ENCODE measurements at regions not wholly inside any gene's neighbourhood (a gene's known extent, or its start where the extent isn't known, plus 50 kb on each side); places are given as distances from the start of the nearest gene placed in this dataset.

GRCh38 chr1:60715970-60716369, 366.4 kb upstream of the NFIA start:
- Histone ChIP-seq H3K4me3 (no peak overlapping the region), H3K27me3 (no peaks in the 10 kb centered on the region), H3K36me3 (no peaks in the 10 kb centered on the region), H3K4me1 (no peaks in the 10 kb centered on the region), H3K27ac (no peak overlapping the region), H3K9me3 (peaks cover 0 to 10% (median 0%) of the 10 kb centered on the region in 4 donors)
- TF ChIP-seq CTCF (IDR thresholded peaks at IDR 0.05): no peak
- TF ChIP-seq POLR2A (IDR thresholded peaks at IDR 0.05): no peak
- TF ChIP-seq EP300 (IDR thresholded peaks at IDR 0.05): no peak
- no peak for DNase-seq (ENCODE audit: low spot score in 2 of 2)

GRCh38 chr1:60709426-60709825, 372.9 kb upstream of the NFIA start:
- TF ChIP-seq EP300 (IDR thresholded peaks at IDR 0.05): no peak
- no peak for TF ChIP-seq CTCF (IDR thresholded peaks at IDR 0.05)
- TF ChIP-seq POLR2A (IDR thresholded peaks at IDR 0.05): no peak
- Histone ChIP-seq H3K9me3 (peaks cover 0 to 9% (median 0%) of the 10 kb centered on the region in 4 donors), H3K36me3 (no peaks in the 10 kb centered on the region), H3K4me1 (no peaks in the 10 kb centered on the region), H3K27me3 (no peaks in the 10 kb centered on the region), H3K27ac (no peak overlapping the region), H3K4me3 (no peak overlapping the region)
- no peak for DNase-seq (ENCODE audit: low spot score in 2 of 2)

DNA sequence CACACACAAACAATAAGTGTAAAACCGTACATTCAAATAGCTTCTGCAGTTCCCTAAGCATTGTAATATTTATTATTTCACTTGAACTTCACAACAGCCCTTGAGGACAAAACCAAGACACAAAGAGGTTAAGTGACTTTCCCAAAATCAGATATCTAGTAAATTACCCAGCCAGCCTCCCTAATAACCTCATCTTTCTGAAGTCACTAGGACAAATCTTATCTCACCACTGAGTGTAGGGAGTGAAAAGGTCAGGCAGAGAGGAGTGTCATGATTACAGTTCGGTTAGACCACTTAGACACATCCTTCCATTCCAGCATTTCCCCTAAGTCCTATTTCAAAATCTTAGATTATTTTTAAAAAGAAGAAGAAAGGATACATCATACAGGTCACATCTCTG, 377.3 kb upstream of the NFIA start:
- no peaks in the 10 kb centered on the region for H3K27me3 ChIP-seq
- H3K4me3 ChIP-seq: no peak overlapping the region
- H3K4me1 ChIP-seq: no peaks in the 10 kb centered on the region
- TF ChIP-seq EP300 (IDR thresholded peaks at IDR 0.05) (no peak), CTCF (IDR thresholded peaks at IDR 0.05) (no peak), POLR2A (IDR thresholded peaks at IDR 0.05) (no peak)
- H3K27ac ChIP-seq: no peak overlapping the region
- DNase-seq (ENCODE audit: low spot score in 2 of 2): no peak
- H3K9me3 ChIP-seq: no peaks in the 10 kb centered on the region
- no peaks in the 10 kb centered on the region for H3K36me3 ChIP-seq
- WGBS, 2 donors: 55 to 83% methylated on average over 2 of the region's 2 CpGs

GRCh38 chr1:60703155-60703554, 379.2 kb upstream of the NFIA start:
- no peak for DNase-seq (ENCODE audit: low spot score in 2 of 2)
- Histone ChIP-seq H3K4me3 (no peak overlapping the region), H3K27ac (no peak overlapping the region), H3K36me3 (no peaks in the 10 kb centered on the region), H3K4me1 (peaks cover 0 to 6% (median 0%) of the 10 kb centered on the region in 4 donors), H3K9me3 (no peaks in the 10 kb centered on the region), H3K27me3 (no peaks in the 10 kb centered on the region)
- no peak for TF ChIP-seq CTCF (IDR thresholded peaks at IDR 0.05)
- TF ChIP-seq EP300 (IDR thresholded peaks at IDR 0.05): no peak
- TF ChIP-seq POLR2A (IDR thresholded peaks at IDR 0.05): no peak

DNA sequence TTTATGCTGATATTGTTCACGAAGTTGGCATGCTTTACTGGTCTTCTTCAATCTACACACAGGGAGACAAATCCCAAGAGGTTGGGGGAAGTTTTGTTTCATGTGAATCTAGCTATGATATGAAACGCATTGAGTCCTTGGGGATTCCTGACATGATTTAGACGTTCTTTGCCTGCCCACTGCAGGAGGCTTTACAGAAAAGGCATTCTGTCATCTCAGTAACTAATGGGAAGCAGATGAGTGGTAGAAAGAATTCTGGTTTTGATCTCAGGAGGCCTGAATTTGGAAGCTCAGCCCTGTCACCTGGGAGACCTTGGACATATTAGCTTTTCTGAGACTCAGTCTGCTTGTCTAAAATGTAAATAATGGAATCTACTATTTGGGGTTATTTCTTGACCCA, 383.0 kb upstream of the NFIA start:
- 40 to 42% methylated on average over 3 of the region's 3 CpGs for WGBS, 2 donors
- Histone ChIP-seq H3K27me3 (no peaks in the 10 kb centered on the region), H3K36me3 (no peaks in the 10 kb centered on the region), H3K27ac (no peak overlapping the region), H3K4me1 (peaks cover 0 to 15% (median 0%) of the 10 kb centered on the region in 4 donors), H3K9me3 (no peaks in the 10 kb centered on the region), H3K4me3 (no peak overlapping the region)
- TF ChIP-seq EP300 (IDR thresholded peaks at IDR 0.05) (no peak), CTCF (IDR thresholded peaks at IDR 0.05) (no peak), POLR2A (IDR thresholded peaks at IDR 0.05) (no peak)
- no peak for DNase-seq (ENCODE audit: low spot score in 2 of 2)

Data from tibial nerve (tissue), 4 donors.